ENCODE measurements at regions not wholly inside any gene's neighbourhood (a gene's known extent, or its start where the extent isn't known, plus 50 kb on each side); places are given as distances from the start of the nearest gene placed in this dataset.

DNA sequence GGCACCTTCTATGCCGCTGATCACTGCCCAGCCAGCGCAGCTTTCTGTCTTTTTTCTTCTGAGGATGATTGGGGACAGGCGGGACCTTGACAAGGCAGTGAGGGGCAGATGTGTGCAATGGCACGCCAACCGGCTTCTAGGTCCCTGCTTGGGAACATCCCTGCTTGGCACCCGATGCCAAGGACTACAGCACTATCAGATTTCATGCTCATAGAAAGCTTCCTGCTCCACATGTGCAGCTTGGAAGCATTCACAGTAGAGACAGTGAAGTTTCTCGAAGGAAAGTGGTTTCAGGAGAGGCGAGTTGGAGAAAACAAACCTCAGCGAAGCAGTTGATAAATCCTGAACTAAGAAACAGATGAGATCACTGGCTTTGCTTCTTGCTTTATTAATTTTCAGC lies 267.5 kb upstream of the HABP2 start:
- TF ChIP-seq, protein P1, sequence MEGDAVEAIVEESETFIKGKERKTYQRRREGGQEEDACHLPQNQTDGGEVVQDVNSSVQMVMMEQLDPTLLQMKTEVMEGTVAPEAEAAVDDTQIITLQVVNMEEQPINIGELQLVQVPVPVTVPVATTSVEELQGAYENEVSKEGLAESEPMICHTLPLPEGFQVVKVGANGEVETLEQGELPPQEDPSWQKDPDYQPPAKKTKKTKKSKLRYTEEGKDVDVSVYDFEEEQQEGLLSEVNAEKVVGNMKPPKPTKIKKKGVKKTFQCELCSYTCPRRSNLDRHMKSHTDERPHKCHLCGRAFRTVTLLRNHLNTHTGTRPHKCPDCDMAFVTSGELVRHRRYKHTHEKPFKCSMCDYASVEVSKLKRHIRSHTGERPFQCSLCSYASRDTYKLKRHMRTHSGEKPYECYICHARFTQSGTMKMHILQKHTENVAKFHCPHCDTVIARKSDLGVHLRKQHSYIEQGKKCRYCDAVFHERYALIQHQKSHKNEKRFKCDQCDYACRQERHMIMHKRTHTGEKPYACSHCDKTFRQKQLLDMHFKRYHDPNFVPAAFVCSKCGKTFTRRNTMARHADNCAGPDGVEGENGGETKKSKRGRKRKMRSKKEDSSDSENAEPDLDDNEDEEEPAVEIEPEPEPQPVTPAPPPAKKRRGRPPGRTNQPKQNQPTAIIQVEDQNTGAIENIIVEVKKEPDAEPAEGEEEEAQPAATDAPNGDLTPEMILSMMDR (IDR thresholded peaks at IDR 0.05; ENCODE audit: insufficient read depth, low read depth, low read length) = no peak
- DNase-seq (ENCODE audit: low read depth) = no peak
- H3K4me3 ChIP-seq (ENCODE audit: low read depth, low read length) = no peak overlapping the region

DNA sequence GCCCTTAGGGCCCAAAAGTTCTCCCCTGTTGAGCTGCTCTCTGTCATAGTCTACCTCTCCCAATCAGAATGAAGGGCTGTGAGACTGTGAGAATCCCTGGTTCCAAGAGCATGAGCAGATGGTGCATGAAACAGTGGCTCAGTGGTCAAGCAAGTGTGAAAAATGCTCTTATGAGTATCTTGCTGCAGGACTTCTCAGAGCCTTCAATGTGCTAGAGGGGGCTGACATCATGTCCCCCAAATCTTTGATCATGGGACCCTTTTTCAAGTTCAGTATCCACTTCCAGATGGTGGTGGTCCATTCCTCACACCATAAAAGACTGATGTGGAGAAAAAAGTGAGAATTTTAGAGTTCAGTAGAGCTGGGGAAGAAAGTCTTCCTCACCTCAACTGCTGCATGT lies 265.3 kb upstream of the HABP2 start:
- H3K4me3 ChIP-seq (ENCODE audit: low read depth, low read length) = no peak overlapping the region
- TF ChIP-seq, protein P1 (IDR thresholded peaks at IDR 0.05; ENCODE audit: insufficient read depth, low read depth, low read length) = no peak
- DNase-seq (ENCODE audit: low read depth) = no peak

DNA sequence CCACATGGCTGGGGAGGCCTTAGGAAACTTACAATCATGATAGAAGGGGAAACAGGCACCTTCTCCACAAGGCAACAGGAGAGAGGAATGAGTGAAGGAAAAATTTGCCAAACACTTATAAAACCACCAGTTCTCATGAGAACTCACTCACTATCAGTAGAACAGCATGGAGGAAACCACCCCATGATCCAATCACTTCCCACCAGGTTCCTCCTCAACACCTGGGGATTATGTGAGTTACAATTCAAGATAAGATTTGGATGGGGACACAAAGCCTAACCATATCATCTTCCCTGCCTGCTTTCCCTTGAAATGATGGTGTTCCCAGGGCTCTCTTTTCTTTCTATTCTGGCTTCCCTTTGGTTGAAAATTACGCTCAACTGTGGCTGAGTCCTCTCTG lies 262.7 kb upstream of the HABP2 start:
- no peak for DNase-seq (ENCODE audit: low read depth)
- no peak overlapping the region for H3K4me3 ChIP-seq (ENCODE audit: low read depth, low read length)
- TF ChIP-seq, protein P1 (IDR thresholded peaks at IDR 0.05; ENCODE audit: insufficient read depth, low read depth, low read length) = no peak

DNA sequence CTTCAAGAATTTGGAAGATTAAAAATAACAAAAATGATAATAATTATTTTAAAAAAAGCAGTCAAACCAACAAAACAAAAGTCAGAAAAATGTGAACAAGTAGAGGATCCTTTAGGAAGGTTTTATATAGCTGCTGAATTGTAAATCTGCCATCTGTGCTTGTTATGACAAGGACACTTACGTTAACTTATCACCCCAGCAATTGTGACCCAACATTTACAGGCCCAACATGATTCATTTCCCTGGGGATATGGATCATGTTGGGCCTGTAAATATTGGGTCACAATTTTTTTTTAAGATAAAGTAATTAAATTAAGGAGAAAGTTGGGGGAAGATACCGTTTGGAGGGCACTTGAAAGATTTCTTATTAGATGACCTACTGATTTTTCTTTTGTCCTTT lies 261.4 kb upstream of the HABP2 start:
- TF ChIP-seq, protein P1 (IDR thresholded peaks at IDR 0.05; ENCODE audit: insufficient read depth, low read depth, low read length) = no peak
- no peak overlapping the region for H3K4me3 ChIP-seq (ENCODE audit: low read depth, low read length)
- peak; percentile 48 for DNase-seq (ENCODE audit: low read depth)

DNA sequence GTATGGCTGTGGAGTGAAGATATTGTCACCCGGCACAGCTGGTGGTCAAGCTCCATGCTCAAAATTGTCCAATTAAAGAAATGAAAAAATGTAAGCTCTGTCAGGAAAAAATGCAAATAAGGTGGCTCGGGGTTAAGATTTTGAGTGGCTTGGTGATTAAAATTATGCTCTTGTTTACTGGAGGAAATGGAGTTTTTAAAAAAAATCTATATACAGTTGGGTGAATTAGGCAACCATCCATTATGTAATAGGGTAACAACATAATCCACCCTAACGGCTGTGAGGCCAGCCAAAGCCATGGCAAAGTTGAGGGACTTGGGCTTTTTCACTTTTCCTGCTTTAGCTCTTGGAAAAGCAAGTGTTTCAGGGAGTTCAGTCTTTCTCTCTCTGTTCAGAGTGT lies 260.8 kb upstream of the HABP2 start:
- TF ChIP-seq, protein P1 (IDR thresholded peaks at IDR 0.05; ENCODE audit: insufficient read depth, low read depth, low read length) = no peak
- no peak overlapping the region for H3K4me3 ChIP-seq (ENCODE audit: low read depth, low read length)
- peak; percentile 65 for DNase-seq (ENCODE audit: low read depth)

DNA sequence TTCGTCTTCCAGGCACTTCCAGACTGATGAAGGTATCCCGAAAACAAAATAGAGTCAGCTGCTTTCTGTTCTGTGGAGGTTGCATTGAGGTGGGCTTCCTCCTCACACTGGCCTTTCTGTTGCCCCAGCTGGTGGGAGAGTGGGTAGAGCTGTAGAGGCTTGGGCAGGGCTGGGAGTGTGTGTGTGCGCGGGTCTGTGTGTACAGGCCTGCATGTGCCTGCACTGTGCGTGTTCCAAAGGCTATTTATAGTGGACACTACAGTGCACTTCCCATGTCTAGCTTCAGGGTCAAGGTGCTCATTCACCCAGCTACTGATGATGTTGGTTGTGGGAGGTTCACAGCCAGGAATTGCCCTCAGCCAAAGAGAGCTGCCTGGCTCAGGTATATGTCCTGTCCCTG lies 260.1 kb upstream of the HABP2 start:
- TF ChIP-seq, protein P1 (IDR thresholded peaks at IDR 0.05; ENCODE audit: insufficient read depth, low read depth, low read length) = no peak
- DNase-seq (ENCODE audit: low read depth) = no peak
- no peak overlapping the region for H3K4me3 ChIP-seq (ENCODE audit: low read depth, low read length)

DNA sequence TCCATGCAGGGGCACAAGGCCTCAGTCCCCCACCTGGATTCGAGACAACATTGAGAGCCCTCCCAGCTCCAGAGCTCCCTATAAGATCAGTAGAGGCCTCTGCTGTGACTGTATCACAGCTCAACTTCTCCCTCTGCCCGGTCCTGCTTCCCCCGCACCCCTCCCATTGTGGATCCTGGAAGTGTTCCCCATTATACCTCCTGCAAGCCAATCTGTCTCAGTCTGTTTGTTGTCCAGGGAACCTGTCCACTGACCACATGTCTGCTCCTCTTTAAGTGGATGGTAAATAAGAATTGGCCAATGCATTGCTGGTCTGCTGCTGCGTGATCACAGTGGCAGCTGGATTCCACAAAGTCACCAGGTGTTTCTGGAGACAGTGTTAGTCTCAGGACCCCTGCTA lies 259.7 kb upstream of the HABP2 start:
- TF ChIP-seq, protein P1 (IDR thresholded peaks at IDR 0.05; ENCODE audit: insufficient read depth, low read depth, low read length) = no peak
- no peak overlapping the region for H3K4me3 ChIP-seq (ENCODE audit: low read depth, low read length)

More for the DNA sequence above, 259.7 kb upstream of the HABP2 start:
- no peak for DNase-seq (ENCODE audit: low read depth)

All from fibroblast of villous mesenchyme (primary cell).